HepG2 (cell line): ENCODE measurements at regions not wholly inside any gene's neighbourhood (a gene's known extent, or its start where the extent isn't known, plus 50 kb on each side); places are given as distances from the start of the nearest gene placed in this dataset.

Experiments
- BCL6 ChIP-seq: IDR thresholded peaks from 2 replicates; pipeline ENCODE4 v1.6.1; 2016; ENCODE audit warnings: missing genetic modification reagents, missing compliant biosample characterization
- CREB1 ChIP-seq, 2 experiments: fragments of 450-650 bp in 1 of 2; IDR thresholded peaks; 2 replicates each; pipeline ENCODE4 v1.6.1; 2016 to 2017; ENCODE audit warnings: control low read depth in 1 of 2, mild to moderate bottlenecking in 1 of 2, missing compliant biosample characterization in 1 of 2, missing genetic modification characterization in 1 of 2
- HDAC6 ChIP-seq: fragments of 200-600 bp; sonication (generic); IDR thresholded peaks from 2 replicates; pipeline ENCODE4 v1.7.0; 2017; ENCODE audit warnings: mild to moderate bottlenecking, antibody characterized with exemption, low read length, low read depth
- NFYB ChIP-seq: sonication (generic); formaldehyde crosslinking; IDR thresholded peaks from 2 replicates; pipeline ENCODE4 v1.4.0; 2020; ENCODE audit warnings: missing genetic modification reagents
- POLR2A ChIP-seq, 2 experiments: IDR thresholded peaks; 2 replicates each; pipeline ENCODE4 v1.6.1; 2011; ENCODE audit warnings: low read depth in 2 of 2, low read length in 2 of 2, mild to moderate bottlenecking in 1 of 2, moderate library complexity in 1 of 2; ENCODE audit not compliant: insufficient read depth in 1 of 2
- TAF15 ChIP-seq: fragments of 200-400 bp; formaldehyde crosslinking; IDR thresholded peaks from one replicate; pipeline ENCODE4 v1.6.1; 2018; ENCODE audit warnings: mild to moderate bottlenecking, low read depth, low read length; ENCODE audit not compliant: poor library complexity, severe bottlenecking
- ZNF121 ChIP-seq: sonication (generic); formaldehyde crosslinking; IDR thresholded peaks from 2 replicates; pipeline ENCODE4 v1.5.0; 2020; ENCODE audit warnings: mild to moderate bottlenecking, missing genetic modification reagents
- ZNF546 ChIP-seq: sonication (generic); formaldehyde crosslinking; conservative IDR thresholded peaks from 2 replicates; pipeline ENCODE4 v1.8.1; 2023; ENCODE audit warnings: mild to moderate bottlenecking, missing genetic modification reagents
- TF ChIP-seq, protein P1 (sequence below): sonication (generic); formaldehyde crosslinking; IDR thresholded peaks from 2 replicates; pipeline ENCODE4 v1.9.0; 2022; ENCODE audit warnings: missing genetic modification reagents, mild to moderate bottlenecking, borderline replicate concordance

GRCh38 chr5:104443706-104444105 lies 881.1 kb upstream of the NUDT12 start:
- TF ChIP-seq, protein P1, sequence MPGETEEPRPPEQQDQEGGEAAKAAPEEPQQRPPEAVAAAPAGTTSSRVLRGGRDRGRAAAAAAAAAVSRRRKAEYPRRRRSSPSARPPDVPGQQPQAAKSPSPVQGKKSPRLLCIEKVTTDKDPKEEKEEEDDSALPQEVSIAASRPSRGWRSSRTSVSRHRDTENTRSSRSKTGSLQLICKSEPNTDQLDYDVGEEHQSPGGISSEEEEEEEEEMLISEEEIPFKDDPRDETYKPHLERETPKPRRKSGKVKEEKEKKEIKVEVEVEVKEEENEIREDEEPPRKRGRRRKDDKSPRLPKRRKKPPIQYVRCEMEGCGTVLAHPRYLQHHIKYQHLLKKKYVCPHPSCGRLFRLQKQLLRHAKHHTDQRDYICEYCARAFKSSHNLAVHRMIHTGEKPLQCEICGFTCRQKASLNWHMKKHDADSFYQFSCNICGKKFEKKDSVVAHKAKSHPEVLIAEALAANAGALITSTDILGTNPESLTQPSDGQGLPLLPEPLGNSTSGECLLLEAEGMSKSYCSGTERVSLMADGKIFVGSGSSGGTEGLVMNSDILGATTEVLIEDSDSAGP: no peak
- TF ChIP-seq TAF15: no peak
- no peak for TF ChIP-seq POLR2A (IDR thresholded peaks at IDR 0.05; ENCODE audit: insufficient read depth in 1 of 2, low read depth in 2 of 2, low read length in 2 of 2)
- TF ChIP-seq CREB1 (IDR thresholded peaks at IDR 0.05): no peak
- no peak for TF ChIP-seq CREB1 (CRISPR knock-in tag; IDR thresholded peaks at IDR 0.05)
- no peak for TF ChIP-seq ZNF121 (CRISPR knock-in tag)
- no peak for TF ChIP-seq NFYB
- TF ChIP-seq HDAC6: no peak
- no peak for TF ChIP-seq ZNF546 (CRISPR knock-in tag)
- TF ChIP-seq BCL6 (CRISPR knock-in tag): no peak
